MCF 10A (cell line): ENCODE measurements at regions not wholly inside any gene's neighbourhood (a gene's known extent, or its start where the extent isn't known, plus 50 kb on each side); places are given as distances from the start of the nearest gene placed in this dataset.
A peak's percentile ranks its signal among the peaks of the same experiment; 100 is the strongest.

Source experiments
- BruUV-seq: library from RNA; stranded (reverse); fragments of 400-500 nt; replicated peaks from 2 replicates; lab custom pipeline; 2021; lab: Mats Ljungman, UMichigan
- CTCF ChIA-PET: fragments of 300-600 bp; sonication (Branson Sonifier 250); formaldehyde crosslinking; extraction: SDS; loops from one replicate; lab custom pipeline; 2021; ENCODE audit warnings: antibody characterized with exemption, inconsistent platforms; lab: Yijun Ruan, JAX
- POLR2A ChIA-PET: fragments of 300-600, 350-650 bp; sonication (Branson Sonifier 250); formaldehyde crosslinking; extraction: SDS; loops from one replicate; lab custom pipeline; 2020; ENCODE audit warnings: antibody characterized with exemption, inconsistent platforms; lab: Yijun Ruan, JAX
- DNase-seq: peaks from one replicate; pipeline ENCODE4 v3.0.0-alpha.2; 2018; ENCODE audit not compliant: unreplicated experiment
- H3K27ac Mint-ChIP-seq: one replicate; pipeline ENCODE4 v1.8.0; 2022; ENCODE audit warnings: mild to moderate bottlenecking, low read depth, mixed read lengths; ENCODE audit not compliant: unreplicated experiment
- H3K27me3 Mint-ChIP-seq: one replicate; pipeline ENCODE4 v1.8.0; 2022; ENCODE audit warnings: mixed read lengths; ENCODE audit not compliant: insufficient read depth, unreplicated experiment
- H3K36me3 Mint-ChIP-seq: one replicate; pipeline ENCODE4 v1.8.0; 2022; ENCODE audit warnings: mild to moderate bottlenecking, moderate library complexity, mixed read lengths; ENCODE audit not compliant: insufficient read depth, unreplicated experiment
- H3K4me1 Mint-ChIP-seq: one replicate; pipeline ENCODE4 v1.8.0; 2022; ENCODE audit warnings: mixed read lengths; ENCODE audit not compliant: insufficient read depth, unreplicated experiment
- H3K4me3 Mint-ChIP-seq: one replicate; pipeline ENCODE4 v1.8.0; 2022; ENCODE audit warnings: mild to moderate bottlenecking, moderate library complexity, mixed read lengths; ENCODE audit not compliant: unreplicated experiment
- H3K9me3 Mint-ChIP-seq: one replicate; pipeline ENCODE4 v1.8.0; 2022; ENCODE audit warnings: mixed read lengths; ENCODE audit not compliant: unreplicated experiment
- intact Hi-C: fragments of 100-400 bp; cut with micrococcal nuclease; formaldehyde crosslinking; loops from 2 replicates; pipeline ENCODE4 v1.14.1; 2022
- TF ChIP-seq, protein P1 (sequence below): fragments of 200-600 bp; IDR thresholded peaks from one replicate; pipeline ENCODE4 v1.8.0; 2022; ENCODE audit warnings: antibody characterized with exemption, mild to moderate bottlenecking; ENCODE audit not compliant: unreplicated experiment

- TF ChIP-seq, protein P1, sequence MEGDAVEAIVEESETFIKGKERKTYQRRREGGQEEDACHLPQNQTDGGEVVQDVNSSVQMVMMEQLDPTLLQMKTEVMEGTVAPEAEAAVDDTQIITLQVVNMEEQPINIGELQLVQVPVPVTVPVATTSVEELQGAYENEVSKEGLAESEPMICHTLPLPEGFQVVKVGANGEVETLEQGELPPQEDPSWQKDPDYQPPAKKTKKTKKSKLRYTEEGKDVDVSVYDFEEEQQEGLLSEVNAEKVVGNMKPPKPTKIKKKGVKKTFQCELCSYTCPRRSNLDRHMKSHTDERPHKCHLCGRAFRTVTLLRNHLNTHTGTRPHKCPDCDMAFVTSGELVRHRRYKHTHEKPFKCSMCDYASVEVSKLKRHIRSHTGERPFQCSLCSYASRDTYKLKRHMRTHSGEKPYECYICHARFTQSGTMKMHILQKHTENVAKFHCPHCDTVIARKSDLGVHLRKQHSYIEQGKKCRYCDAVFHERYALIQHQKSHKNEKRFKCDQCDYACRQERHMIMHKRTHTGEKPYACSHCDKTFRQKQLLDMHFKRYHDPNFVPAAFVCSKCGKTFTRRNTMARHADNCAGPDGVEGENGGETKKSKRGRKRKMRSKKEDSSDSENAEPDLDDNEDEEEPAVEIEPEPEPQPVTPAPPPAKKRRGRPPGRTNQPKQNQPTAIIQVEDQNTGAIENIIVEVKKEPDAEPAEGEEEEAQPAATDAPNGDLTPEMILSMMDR = no peak
- intact Hi-C loops = no loop called here
- no peak for DNase-seq
- Mint-ChIP-seq H3K9me3 (no peaks in the 10 kb centered on the region), H3K4me3 (no peak overlapping the region), H3K36me3 (no peaks in the 10 kb centered on the region), H3K4me1 (peaks cover 19% of the 10 kb centered on the region), H3K27ac (no peak overlapping the region), H3K27me3 (no peaks in the 10 kb centered on the region)
- ChIA-PET POLR2A (no interaction called here), CTCF (interaction anchor here (0.9 kb wide), 1 partner anchor 15 kb away, joined by 3 read pairs; no protein-coding TSS in a partner anchor)
- BruUV-seq = no TSS peak
Measured at GRCh38 chr5:159788835-159789331, 127.4 kb upstream of the ADRA1B start.

DNA sequence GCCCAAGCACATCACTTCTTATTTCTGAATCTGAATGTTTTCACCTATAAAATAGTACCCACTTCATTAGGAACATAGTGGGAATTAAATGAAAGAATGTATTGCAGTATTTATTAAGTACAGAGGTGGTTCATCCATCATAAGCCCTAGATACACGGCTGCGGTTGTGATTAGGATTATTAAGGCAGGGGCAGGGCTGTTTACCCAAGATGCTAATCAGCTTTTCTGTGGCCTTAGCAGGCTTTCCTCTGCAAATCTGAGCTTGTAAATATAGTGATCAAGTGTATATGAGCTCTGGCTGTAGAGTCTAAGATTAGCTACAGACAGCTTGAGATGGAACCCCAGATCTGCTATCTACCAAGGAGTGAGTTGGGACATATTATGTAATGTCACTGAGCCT, 124.1 kb upstream of the ADRA1B start:
- no peaks in the 10 kb centered on the region for H3K9me3 Mint-ChIP-seq
- TF ChIP-seq, protein P1 = no peak
- no peak overlapping the region for H3K27ac Mint-ChIP-seq
- no peak overlapping the region for H3K4me3 Mint-ChIP-seq
- no TSS peak for BruUV-seq
- DNase-seq = no peak
- CTCF ChIA-PET = interaction anchor here (0.6 kb wide), 1 partner anchor 32 kb away, joined by 3 read pairs; no protein-coding TSS in a partner anchor
- no peaks in the 10 kb centered on the region for H3K27me3 Mint-ChIP-seq
- intact Hi-C loops = no loop called here
- no peaks in the 10 kb centered on the region for H3K36me3 Mint-ChIP-seq
- POLR2A ChIA-PET = interaction anchor here (0.6 kb wide), 1 partner anchor 1426 kb away, joined by 4 read pairs; no protein-coding TSS in a partner anchor
- H3K4me1 Mint-ChIP-seq = peaks cover 11% of the 10 kb centered on the region

DNA sequence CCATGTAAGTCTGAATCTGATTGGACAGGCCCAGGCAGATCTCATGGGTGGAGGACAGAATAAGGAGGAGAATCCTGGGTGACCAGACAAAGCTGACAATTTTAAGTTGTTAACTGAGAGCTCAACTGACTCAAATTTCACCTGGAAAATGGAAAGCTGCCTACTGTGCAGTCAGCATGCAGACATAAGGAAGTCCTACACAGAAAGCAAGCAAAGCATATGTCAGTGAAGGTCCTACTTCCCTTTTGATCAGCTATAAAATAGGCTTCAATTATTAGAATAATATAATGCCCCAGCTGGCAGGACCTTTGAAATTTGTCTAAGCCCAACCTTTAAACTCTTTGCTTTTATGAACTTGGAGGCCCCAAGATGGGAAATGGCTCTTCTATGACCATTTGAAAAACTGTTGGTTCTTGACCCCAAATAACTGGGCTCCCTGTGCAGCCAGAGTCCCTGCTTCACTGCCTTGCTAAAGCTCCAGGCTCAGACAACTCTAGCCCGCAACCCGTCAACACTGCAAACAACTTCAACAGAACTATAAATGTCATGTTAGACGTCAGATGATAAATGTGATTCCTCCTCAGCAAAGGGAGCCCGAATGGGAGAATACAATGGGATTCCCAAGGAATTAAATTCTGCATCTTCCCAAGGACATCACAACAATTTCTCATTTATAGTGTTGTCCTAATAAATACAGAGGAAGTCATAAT, 118.9 kb upstream of the ADRA1B start:
- DNase-seq = no peak
- no TSS peak for BruUV-seq
- POLR2A ChIA-PET = interaction anchor here (0.7 to 0.8 kb wide), 2 partner anchors 20 to 62 kb away, joined by 3 read pairs; no protein-coding TSS in a partner anchor
- Mint-ChIP-seq H3K4me1 (peaks cover 11% of the 10 kb centered on the region), H3K27ac (peak overlapping the region; percentile 21), H3K9me3 (no peaks in the 10 kb centered on the region), H3K27me3 (no peaks in the 10 kb centered on the region), H3K36me3 (no peaks in the 10 kb centered on the region), H3K4me3 (no peak overlapping the region)
- TF ChIP-seq, protein P1 = no peak
- CTCF ChIA-PET = interaction anchor here (0.7 kb wide), 2 partner anchors 34 to 282 kb away, joined by 3 to 4 read pairs; no protein-coding TSS in a partner anchor
- intact Hi-C loops = no loop called here

- TF ChIP-seq, protein P1 = no peak
- Mint-ChIP-seq H3K36me3 (no peaks in the 10 kb centered on the region), H3K27ac (no peak overlapping the region), H3K27me3 (no peaks in the 10 kb centered on the region), H3K4me3 (no peak overlapping the region), H3K4me1 (peaks cover 11% of the 10 kb centered on the region), H3K9me3 (no peaks in the 10 kb centered on the region)
- CTCF ChIA-PET = interaction anchor here (0.7 kb wide), 1 partner anchor 205 kb away, joined by 3 read pairs; no protein-coding TSS in a partner anchor
- intact Hi-C loops = no loop called here
- no TSS peak for BruUV-seq
- no peak for DNase-seq
- POLR2A ChIA-PET = no interaction called here
Measured at GRCh38 chr5:159799701-159800100, 116.6 kb upstream of the ADRA1B start.
